ENCODE measurements at regions not wholly inside any gene's neighbourhood (a gene's known extent, or its start where the extent isn't known, plus 50 kb on each side); places are given as distances from the start of the nearest gene placed in this dataset.

DNA sequence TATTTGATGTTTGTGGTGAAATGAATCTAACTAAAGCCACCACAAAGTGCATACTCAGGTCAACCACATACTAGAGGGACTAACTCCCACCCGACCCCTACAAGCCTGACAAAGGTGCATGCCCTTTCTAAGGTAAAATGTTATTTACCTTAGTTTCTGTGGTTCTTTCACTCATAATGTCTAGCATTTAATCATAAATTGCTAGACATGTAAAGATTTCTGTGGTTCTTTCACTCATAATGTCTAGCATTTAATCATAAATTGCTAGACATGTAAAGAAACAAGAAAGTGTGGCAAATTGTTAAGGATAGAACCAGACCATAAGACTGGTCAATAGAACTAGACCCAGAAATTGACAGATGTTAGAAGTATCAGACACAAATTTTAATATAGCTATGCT, 193.0 kb upstream of the PBX1 start:
- ChIA-PET POLR2A (no interaction called here), CTCF (interaction anchor here (0.6 kb wide), 1 partner anchor 40 kb away, joined by 3 read pairs; no protein-coding TSS in a partner anchor)
- no peak for TF ChIP-seq FOXM1 (IDR thresholded peaks at IDR 0.05; ENCODE audit: borderline replicate concordance)
- no peak for TF ChIP-seq ELF4 (IDR thresholded peaks at IDR 0.05)
- TF ChIP-seq FOXK2 (IDR thresholded peaks at IDR 0.05), result no peak
- TF ChIP-seq SUZ12 (IDR thresholded peaks at IDR 0.05), result no peak
- no peak for DNase-seq (ENCODE audit: extremely low spot score)

- DNase-seq (ENCODE audit: extremely low spot score), result no peak
- ChIA-PET POLR2A (no interaction called here), CTCF (no interaction called here)
- TF ChIP-seq CTBP1 (IDR thresholded peaks at IDR 0.05; ENCODE audit: borderline replicate concordance) (no peak), TARDBP (IDR thresholded peaks at IDR 0.05) (no peak), ELF4 (IDR thresholded peaks at IDR 0.05) (no peak), SP1 (IDR thresholded peaks at IDR 0.05) (no peak), ZNF384 (IDR thresholded peaks at IDR 0.05) (no peak), ARNT (IDR thresholded peaks at IDR 0.05) (no peak), BHLHE40 (IDR thresholded peaks at IDR 0.05; ENCODE audit: borderline replicate concordance) (no peak), FOXK2 (IDR thresholded peaks at IDR 0.05) (no peak), FOXM1 (IDR thresholded peaks at IDR 0.05; ENCODE audit: borderline replicate concordance) (no peak), LEF1 (IDR thresholded peaks at IDR 0.05; ENCODE audit: borderline replicate concordance) (no peak)
These were observed 189.2 kb upstream of the PBX1 start for GRCh38 chr1:164369698-164370365.

DNA sequence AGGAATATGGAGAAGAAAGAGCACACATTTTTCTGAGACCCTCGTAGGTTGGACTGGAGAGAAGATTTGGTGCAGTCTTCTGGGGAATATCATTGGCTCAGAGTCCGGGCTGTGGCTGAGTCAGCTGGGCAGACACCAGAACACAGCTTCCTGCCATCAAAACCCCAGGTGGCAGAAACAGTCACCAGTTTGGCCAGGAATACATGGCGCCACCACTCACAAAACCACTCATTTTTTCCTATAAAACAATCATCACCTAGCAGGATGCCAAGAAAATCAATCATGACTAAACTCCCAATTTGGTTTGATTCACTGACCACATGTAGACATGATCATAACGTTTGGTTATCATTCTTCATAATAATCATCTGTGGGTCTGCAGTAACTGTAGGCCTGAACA, 178.1 kb upstream of the PBX1 start:
- TF ChIP-seq TARDBP (IDR thresholded peaks at IDR 0.05) (no peak), CTBP1 (IDR thresholded peaks at IDR 0.05; ENCODE audit: borderline replicate concordance) (peak; percentile 41; the same call in 1 of the 2 replicates)
- TF ChIP-seq, protein P1, sequence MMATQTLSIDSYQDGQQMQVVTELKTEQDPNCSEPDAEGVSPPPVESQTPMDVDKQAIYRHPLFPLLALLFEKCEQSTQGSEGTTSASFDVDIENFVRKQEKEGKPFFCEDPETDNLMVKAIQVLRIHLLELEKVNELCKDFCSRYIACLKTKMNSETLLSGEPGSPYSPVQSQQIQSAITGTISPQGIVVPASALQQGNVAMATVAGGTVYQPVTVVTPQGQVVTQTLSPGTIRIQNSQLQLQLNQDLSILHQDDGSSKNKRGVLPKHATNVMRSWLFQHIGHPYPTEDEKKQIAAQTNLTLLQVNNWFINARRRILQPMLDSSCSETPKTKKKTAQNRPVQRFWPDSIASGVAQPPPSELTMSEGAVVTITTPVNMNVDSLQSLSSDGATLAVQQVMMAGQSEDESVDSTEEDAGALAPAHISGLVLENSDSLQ (IDR thresholded peaks at IDR 0.05), result peak; percentile 56; the same call in 1 of the 2 replicates
- POLR2A ChIA-PET, result no interaction called here
- DNase-seq (ENCODE audit: extremely low spot score), result peak; percentile 28
- CTCF ChIA-PET, result no interaction called here

DNA sequence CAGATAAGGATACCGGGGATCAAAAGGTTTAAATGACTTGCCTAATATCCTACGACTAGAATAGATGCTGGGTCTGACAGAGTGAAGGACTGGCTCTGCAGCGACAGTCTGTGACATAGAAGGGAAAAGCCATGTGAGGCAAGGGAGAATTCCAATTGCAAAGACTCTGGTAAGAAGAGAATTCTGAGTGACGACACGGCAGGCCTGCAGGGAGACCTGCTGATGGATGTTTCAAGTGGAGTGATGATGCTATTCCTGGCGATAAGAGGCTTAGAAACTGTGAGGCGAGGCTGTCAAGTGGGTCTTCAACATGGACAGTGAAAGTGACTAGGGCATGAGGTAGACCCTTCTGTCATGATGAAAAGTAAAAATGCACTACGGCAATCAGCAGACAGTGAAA, 176.6 kb upstream of the PBX1 start:
- POLR2A ChIA-PET, result no interaction called here
- TF ChIP-seq, protein P1 (IDR thresholded peaks at IDR 0.05), result no peak
- TF ChIP-seq FOXM1 (IDR thresholded peaks at IDR 0.05; ENCODE audit: borderline replicate concordance) (no peak), NFRKB (IDR thresholded peaks at IDR 0.05) (no peak)
- DNase-seq (ENCODE audit: extremely low spot score), result no peak
- CTCF ChIA-PET, result no interaction called here

GRCh38 chr1:164384262-164384661, 174.7 kb upstream of the PBX1 start:
- ChIA-PET CTCF (interaction anchor here (0.7 kb wide), 1 partner anchor 49 kb away, joined by 4 read pairs; no protein-coding TSS in a partner anchor), POLR2A (no interaction called here)
- DNase-seq (ENCODE audit: extremely low spot score), result no peak
- no peak for TF ChIP-seq CTBP1 (IDR thresholded peaks at IDR 0.05; ENCODE audit: borderline replicate concordance)
- no peak for TF ChIP-seq ARNT (IDR thresholded peaks at IDR 0.05)
- TF ChIP-seq TARDBP (IDR thresholded peaks at IDR 0.05), result no peak
- no peak for TF ChIP-seq SP1 (IDR thresholded peaks at IDR 0.05)
- no peak for TF ChIP-seq SUZ12 (IDR thresholded peaks at IDR 0.05)
- TF ChIP-seq BHLHE40 (IDR thresholded peaks at IDR 0.05; ENCODE audit: borderline replicate concordance), result no peak
- TF ChIP-seq, protein P1 (IDR thresholded peaks at IDR 0.05), result no peak
- TF ChIP-seq ZNF384 (IDR thresholded peaks at IDR 0.05), result no peak
- no peak for TF ChIP-seq FOXA1 (IDR thresholded peaks at IDR 0.05)

GRCh38 chr1:164417016-164417704, 141.8 kb upstream of the PBX1 start:
- TF ChIP-seq CTBP1 (IDR thresholded peaks at IDR 0.05; ENCODE audit: borderline replicate concordance) (no peak), SUZ12 (IDR thresholded peaks at IDR 0.05) (no peak), HDGF (IDR thresholded peaks at IDR 0.05; ENCODE audit: borderline replicate concordance) (no peak), SP1 (IDR thresholded peaks at IDR 0.05) (no peak), L3MBTL2 (conservative IDR thresholded peaks at IDR 0.05) (no peak), ELF4 (IDR thresholded peaks at IDR 0.05) (no peak), ZNF384 (IDR thresholded peaks at IDR 0.05) (no peak), FOXM1 (IDR thresholded peaks at IDR 0.05; ENCODE audit: borderline replicate concordance) (no peak), FOXK2 (IDR thresholded peaks at IDR 0.05) (no peak), LEF1 (IDR thresholded peaks at IDR 0.05; ENCODE audit: borderline replicate concordance) (no peak), BHLHE40 (IDR thresholded peaks at IDR 0.05; ENCODE audit: borderline replicate concordance) (no peak), TARDBP (IDR thresholded peaks at IDR 0.05) (no peak), NFRKB (IDR thresholded peaks at IDR 0.05) (no peak), FOXA1 (IDR thresholded peaks at IDR 0.05) (no peak), ARNT (IDR thresholded peaks at IDR 0.05) (no peak)
- TF ChIP-seq, protein P1 (IDR thresholded peaks at IDR 0.05), result no peak
- no peak for DNase-seq (ENCODE audit: extremely low spot score)
- ChIA-PET CTCF (no interaction called here), POLR2A (no interaction called here)
